SK-N-SH (cell line): ENCODE measurements at regions not wholly inside any gene's neighbourhood (a gene's known extent, or its start where the extent isn't known, plus 50 kb on each side); places are given as distances from the start of the nearest gene placed in this dataset.

Experiments used
- CHD2 ChIP-seq: fragments of 150-350 bp; IDR thresholded peaks from 2 replicates; pipeline ENCODE4 v1.6.1; 2018; ENCODE audit warnings: low read length; ENCODE audit not compliant: partially characterized antibody
- EP300 ChIP-seq, 2 experiments: IDR thresholded peaks; 2 replicates each; pipeline versions ENCODE4 v1.4.0 to v1.6.1; 2012; ENCODE audit warnings: borderline replicate concordance in 1 of 2, low read depth in 1 of 2, low read length in 1 of 2
- EZH2phosphoT487 ChIP-seq: fragments of 200-600 bp; sonication (generic); IDR thresholded peaks from 2 replicates; pipeline ENCODE4 v1.6.1; 2017; ENCODE audit warnings: low read depth, mixed run types, mild to moderate bottlenecking, antibody characterized with exemption, moderate library complexity, borderline replicate concordance
- FOXJ3 ChIP-seq: sonication (generic); formaldehyde crosslinking; IDR thresholded peaks from 2 replicates; pipeline ENCODE4 v1.5.1; 2020; ENCODE audit warnings: mild to moderate bottlenecking, missing genetic modification reagents
- GATA2 ChIP-seq: sonication (generic); formaldehyde crosslinking; IDR thresholded peaks from 2 replicates; pipeline ENCODE4 v1.5.0; 2020; ENCODE audit warnings: mild to moderate bottlenecking, missing genetic modification reagents
- MXI1 ChIP-seq: IDR thresholded peaks from 2 replicates; pipeline ENCODE4 v1.6.1; 2012; ENCODE audit warnings: mild to moderate bottlenecking, low read depth, low read length, improper control_type of control experiment
- SIN3A ChIP-seq: IDR thresholded peaks from 2 replicates; pipeline ENCODE4 v1.6.1; 2012; ENCODE audit warnings: low read depth, mild to moderate bottlenecking, low read length, moderate library complexity, borderline replicate concordance
- TF ChIP-seq, protein P1 (sequence below): fragments of 200-600 bp; sonication (generic); IDR thresholded peaks from 2 replicates; pipeline ENCODE4 v1.6.1; 2017; ENCODE audit warnings: antibody characterized with exemption, mild to moderate bottlenecking, moderate library complexity

GRCh38 chr10:100624298-100624697, 88.6 kb downstream of the HIF1AN start:
- TF ChIP-seq, protein P1, sequence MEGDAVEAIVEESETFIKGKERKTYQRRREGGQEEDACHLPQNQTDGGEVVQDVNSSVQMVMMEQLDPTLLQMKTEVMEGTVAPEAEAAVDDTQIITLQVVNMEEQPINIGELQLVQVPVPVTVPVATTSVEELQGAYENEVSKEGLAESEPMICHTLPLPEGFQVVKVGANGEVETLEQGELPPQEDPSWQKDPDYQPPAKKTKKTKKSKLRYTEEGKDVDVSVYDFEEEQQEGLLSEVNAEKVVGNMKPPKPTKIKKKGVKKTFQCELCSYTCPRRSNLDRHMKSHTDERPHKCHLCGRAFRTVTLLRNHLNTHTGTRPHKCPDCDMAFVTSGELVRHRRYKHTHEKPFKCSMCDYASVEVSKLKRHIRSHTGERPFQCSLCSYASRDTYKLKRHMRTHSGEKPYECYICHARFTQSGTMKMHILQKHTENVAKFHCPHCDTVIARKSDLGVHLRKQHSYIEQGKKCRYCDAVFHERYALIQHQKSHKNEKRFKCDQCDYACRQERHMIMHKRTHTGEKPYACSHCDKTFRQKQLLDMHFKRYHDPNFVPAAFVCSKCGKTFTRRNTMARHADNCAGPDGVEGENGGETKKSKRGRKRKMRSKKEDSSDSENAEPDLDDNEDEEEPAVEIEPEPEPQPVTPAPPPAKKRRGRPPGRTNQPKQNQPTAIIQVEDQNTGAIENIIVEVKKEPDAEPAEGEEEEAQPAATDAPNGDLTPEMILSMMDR: no peak
- TF ChIP-seq MXI1 (no peak), SIN3A (no peak), CHD2 (no peak), EP300 (IDR thresholded peaks at IDR 0.05; ENCODE audit: borderline replicate concordance in 1 of 2, low read depth in 1 of 2, low read length in 1 of 2) (no peak), EZH2phosphoT487 (no peak), FOXJ3 (CRISPR knock-in tag) (no peak), GATA2 (CRISPR knock-in tag) (no peak)
